GM12864 (cell line): ENCODE measurements at regions not wholly inside any gene's neighbourhood (a gene's known extent, or its start where the extent isn't known, plus 50 kb on each side); places are given as distances from the start of the nearest gene placed in this dataset.
"Not testable (repeated sequence)": the region's sequence is repeated elsewhere in the genome, so short reads cannot be mapped to it uniquely, and the experiment has no call there.

Experiments used
- DNase-seq: peaks from one replicate; pipeline ENCODE4 v3.0.0-alpha.2; 2011; ENCODE audit warnings: low read depth
- H3K4me3 ChIP-seq: 2 replicates; pipeline ENCODE4 v1.5.1; 2011; ENCODE audit warnings: mild to moderate bottlenecking, low read depth, low read length, control low read depth
- TF ChIP-seq, protein P1 (sequence below): IDR thresholded peaks from 2 replicates; pipeline ENCODE4 v1.5.1; 2011; ENCODE audit warnings: low read depth, mild to moderate bottlenecking, moderate library complexity, low read length, control low read depth, inconsistent platforms; ENCODE audit errors: missing control alignments

DNA sequence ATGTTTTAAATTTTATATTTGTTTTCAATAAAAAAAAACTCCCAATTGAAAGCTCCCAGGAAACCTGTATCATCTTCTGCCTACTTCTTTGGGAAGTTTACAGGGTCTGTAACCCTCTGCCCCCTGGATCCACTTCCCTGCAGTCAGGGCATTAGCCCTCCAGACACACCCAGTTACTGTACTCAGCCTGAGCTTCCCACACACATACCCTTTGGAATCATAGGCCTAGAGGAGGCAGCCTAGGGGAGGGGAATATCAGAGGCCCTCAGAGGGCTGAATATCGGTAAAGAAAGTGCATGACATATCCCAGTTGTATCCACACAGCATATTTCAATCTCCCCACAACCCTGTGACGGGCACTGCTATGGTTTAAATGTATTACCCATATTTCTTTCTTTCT is 56.2 kb upstream of the TFPI start:
- DNase-seq, H3K4me3 ChIP-seq: not testable (repeated sequence)

DNA sequence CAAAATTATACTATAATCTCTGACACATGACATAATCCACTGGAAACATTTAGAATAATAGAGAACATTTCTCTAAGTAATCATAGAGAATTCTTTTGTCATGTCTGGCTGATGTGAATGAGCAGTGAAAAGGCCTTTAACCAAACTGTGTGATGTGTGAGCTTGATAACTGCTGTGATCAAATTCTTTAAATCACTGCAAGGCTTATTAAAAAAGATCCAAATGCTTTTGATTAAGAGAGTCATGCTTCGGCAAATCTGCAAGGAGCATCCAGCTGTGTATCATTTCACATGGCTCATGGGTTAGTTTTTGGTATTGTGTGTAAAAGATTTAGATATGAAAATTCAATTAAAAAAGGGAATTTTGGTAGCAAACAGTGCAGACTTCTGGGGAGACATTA is 58.6 kb upstream of the TFPI start:
- H3K4me3 ChIP-seq: no peak overlapping the region
- DNase-seq: no peak
- TF ChIP-seq, protein P1, sequence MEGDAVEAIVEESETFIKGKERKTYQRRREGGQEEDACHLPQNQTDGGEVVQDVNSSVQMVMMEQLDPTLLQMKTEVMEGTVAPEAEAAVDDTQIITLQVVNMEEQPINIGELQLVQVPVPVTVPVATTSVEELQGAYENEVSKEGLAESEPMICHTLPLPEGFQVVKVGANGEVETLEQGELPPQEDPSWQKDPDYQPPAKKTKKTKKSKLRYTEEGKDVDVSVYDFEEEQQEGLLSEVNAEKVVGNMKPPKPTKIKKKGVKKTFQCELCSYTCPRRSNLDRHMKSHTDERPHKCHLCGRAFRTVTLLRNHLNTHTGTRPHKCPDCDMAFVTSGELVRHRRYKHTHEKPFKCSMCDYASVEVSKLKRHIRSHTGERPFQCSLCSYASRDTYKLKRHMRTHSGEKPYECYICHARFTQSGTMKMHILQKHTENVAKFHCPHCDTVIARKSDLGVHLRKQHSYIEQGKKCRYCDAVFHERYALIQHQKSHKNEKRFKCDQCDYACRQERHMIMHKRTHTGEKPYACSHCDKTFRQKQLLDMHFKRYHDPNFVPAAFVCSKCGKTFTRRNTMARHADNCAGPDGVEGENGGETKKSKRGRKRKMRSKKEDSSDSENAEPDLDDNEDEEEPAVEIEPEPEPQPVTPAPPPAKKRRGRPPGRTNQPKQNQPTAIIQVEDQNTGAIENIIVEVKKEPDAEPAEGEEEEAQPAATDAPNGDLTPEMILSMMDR: no peak

DNA sequence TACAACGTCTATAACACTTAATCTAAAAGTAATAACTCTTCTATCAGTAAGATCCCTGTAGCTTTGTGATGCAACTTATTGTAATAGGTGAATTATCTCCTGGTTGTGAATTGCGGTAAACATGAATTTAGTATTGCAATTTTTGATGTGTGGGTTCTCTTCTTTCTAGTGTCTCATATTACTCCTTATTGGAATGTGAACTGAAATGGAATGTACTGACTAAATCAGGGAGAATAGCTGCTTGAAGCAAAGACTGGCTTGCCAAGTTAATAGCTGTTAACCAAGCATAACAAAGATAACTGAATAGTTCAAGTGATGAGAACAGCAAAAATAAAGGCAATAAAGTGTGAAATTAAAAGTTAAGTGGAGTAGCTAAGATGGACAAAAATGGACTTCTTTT is 60.5 kb upstream of the TFPI start:
- no peak for DNase-seq

DNA sequence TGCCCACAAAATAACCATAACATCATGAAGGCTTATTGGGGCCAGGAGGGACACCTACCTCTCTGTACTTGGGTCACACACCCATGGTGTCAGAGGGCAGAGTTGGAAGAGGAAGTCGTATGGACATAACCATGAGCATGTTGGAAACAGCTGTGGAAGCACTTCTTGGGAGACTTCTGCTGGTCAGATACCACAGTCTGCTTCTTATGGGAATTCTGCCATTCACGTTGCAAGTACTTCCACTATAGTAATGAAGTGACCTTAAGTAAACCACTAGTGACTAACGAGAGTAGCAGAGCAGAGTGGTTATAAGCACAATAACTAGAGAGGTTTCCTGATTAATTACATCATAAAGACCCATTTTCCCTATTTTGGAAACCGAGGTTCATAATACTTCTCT is 61.1 kb upstream of the TFPI start:
- TF ChIP-seq, protein P1: no peak
- DNase-seq: no peak
- no peak overlapping the region for H3K4me3 ChIP-seq

More for the DNA sequence above, 60.5 kb upstream of the TFPI start:
- TF ChIP-seq, protein P1: no peak
- no peak overlapping the region for H3K4me3 ChIP-seq

DNA sequence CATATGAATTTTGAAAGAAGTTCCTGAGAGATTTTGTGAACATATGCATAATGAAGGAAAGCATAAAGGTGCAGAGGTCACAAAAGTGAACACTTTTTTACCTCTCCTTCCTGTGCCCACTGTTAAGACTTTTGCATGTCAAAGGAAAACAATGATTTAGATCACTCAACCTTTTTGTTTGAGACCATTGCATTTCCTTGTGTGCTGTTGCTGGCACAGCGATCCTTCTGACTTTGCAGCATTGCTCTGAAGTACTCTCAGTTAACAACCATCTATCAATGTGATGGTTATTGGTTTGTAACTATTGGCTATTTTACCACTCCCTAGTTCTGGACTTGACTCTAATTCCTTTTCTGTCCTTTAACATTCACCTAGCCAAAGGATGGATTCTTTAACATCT is 61.7 kb upstream of the TFPI start:
- H3K4me3 ChIP-seq: no peak overlapping the region
- TF ChIP-seq, protein P1: no peak
- DNase-seq: no peak

DNA sequence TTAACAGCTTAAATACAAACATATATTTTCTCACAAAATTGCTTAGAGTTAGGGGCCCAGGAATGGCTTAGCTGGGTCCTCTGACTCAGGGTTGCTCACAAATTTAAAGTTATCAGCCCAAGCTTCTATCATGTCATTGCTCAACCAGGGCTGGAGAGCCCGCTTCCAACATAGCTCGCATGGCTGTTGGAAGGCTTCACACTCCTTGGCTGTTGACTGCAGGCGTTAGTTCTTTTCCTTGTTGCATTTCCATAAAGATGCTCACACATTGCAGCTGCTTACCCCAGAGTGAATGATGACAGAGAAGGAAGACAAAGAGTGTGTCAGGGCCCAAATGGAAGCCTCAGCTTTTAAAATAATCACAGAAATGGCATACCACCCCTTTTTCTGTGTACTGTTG is 62.9 kb upstream of the TFPI start:
- H3K4me3 ChIP-seq: no peak overlapping the region
- TF ChIP-seq, protein P1: no peak
- DNase-seq: no peak

DNA sequence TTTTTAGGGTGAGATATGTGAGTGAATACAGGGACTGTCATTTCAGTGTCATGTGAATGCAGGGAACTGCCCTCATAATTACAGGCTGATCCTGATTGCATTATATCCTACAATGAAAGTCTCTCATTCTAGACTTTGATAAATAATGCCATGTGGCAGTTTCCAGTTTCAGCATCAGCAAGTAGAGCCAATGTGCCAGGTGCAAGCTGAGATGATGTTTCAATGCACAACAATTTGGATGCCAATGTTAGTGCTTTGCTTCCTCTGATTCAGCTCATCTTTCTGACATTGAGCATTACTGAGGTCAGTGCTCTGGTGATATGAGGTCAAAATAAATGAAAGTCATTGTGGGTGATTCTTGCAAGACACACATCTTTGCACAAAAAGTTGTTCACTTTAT is 63.7 kb upstream of the TFPI start:
- TF ChIP-seq, protein P1: no peak
- DNase-seq: no peak
- H3K4me3 ChIP-seq: no peak overlapping the region

DNA sequence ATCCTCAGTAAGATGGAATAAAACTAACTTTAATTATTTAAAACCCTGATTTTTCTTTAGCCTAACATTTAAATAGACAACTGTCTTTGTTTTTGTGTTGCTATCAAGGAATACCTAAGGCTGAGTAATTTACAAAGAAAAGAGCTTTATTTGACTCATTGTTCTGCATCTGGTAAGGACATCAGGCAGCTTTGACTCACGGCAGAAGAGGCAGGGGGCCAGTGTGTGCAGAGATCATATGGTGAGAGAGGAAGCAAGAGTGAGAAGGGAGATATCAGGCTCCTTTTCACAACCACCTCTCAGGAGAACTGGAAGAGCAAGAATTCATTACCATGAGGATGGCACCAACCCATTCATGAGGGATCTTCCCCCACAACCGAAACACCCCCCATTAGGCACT is 64.6 kb upstream of the TFPI start:
- H3K4me3 ChIP-seq: no peak overlapping the region
- TF ChIP-seq, protein P1: no peak
- DNase-seq: no peak
